Loucy (cell line): ENCODE measurements at regions not wholly inside any gene's neighbourhood (a gene's known extent, or its start where the extent isn't known, plus 50 kb on each side); places are given as distances from the start of the nearest gene placed in this dataset.

Experiments
- H2AFZ ChIP-seq: fragments of 200-600 bp; sonication (generic); 2 replicates; pipeline ENCODE4 v1.6.0; 2016; ENCODE audit warnings: antibody characterized with exemption, mild to moderate bottlenecking, low read length, moderate library complexity
- H3F3A ChIP-seq: fragments of 200-600 bp; 2 replicates; pipeline ENCODE4 v1.6.0; 2016; ENCODE audit warnings: antibody characterized with exemption, low read depth, mild to moderate bottlenecking
- H3K27me3 ChIP-seq: fragments of 200-600 bp; sonication (generic); 2 replicates; pipeline ENCODE4 v1.6.1; 2014; ENCODE audit warnings: low read length, mild to moderate bottlenecking; ENCODE audit not compliant: insufficient read depth, poor library complexity, severe bottlenecking
- H3K36me3 ChIP-seq: fragments of 200-600 bp; sonication (generic); 2 replicates; pipeline ENCODE4 v1.6.1; 2016; ENCODE audit warnings: low read length; ENCODE audit not compliant: insufficient read depth
- H3K4me1 ChIP-seq: fragments of 200-600 bp; sonication (generic); 2 replicates; pipeline ENCODE4 v1.5.1; 2014; ENCODE audit warnings: low read length, mild to moderate bottlenecking; ENCODE audit not compliant: insufficient read depth, poor library complexity, severe bottlenecking
- H3K4me2 ChIP-seq: fragments of 200-600 bp; sonication (generic); 2 replicates; pipeline ENCODE4 v1.6.0; 2014; ENCODE audit warnings: antibody characterized with exemption, low read length, low read depth, mild to moderate bottlenecking; ENCODE audit not compliant: poor library complexity, severe bottlenecking
- H3K4me3 ChIP-seq: fragments of 200-600 bp; sonication (generic); 2 replicates; pipeline ENCODE4 v1.5.1; 2014; ENCODE audit warnings: low read length, mild to moderate bottlenecking, mixed read lengths; ENCODE audit not compliant: poor library complexity, severe bottlenecking
- H3K79me2 ChIP-seq: fragments of 200-600 bp; sonication (generic); 2 replicates; pipeline ENCODE4 v1.6.1; 2014; ENCODE audit warnings: low read length; ENCODE audit not compliant: insufficient read depth
- H3K9ac ChIP-seq: fragments of 200-600 bp; sonication (generic); 2 replicates; pipeline ENCODE4 v1.6.0; 2014; ENCODE audit warnings: mild to moderate bottlenecking, low read depth, low read length, moderate library complexity; ENCODE audit not compliant: poor library complexity, severe bottlenecking
- H3K9me2 ChIP-seq: fragments of 200-600 bp; sonication (generic); replicated peaks from 2 replicates; pipeline ENCODE4 v1.6.1; 2016; ENCODE audit warnings: low read depth, low read length, mixed read lengths
- H3K9me3 ChIP-seq: fragments of 200-600 bp; sonication (generic); 2 replicates; pipeline ENCODE4 v1.6.1; 2014; ENCODE audit warnings: mild to moderate bottlenecking, antibody characterized with exemption, low read length, low read depth; ENCODE audit not compliant: insufficient read depth
- H4K20me1 ChIP-seq: fragments of 200-600 bp; sonication (generic); 2 replicates; pipeline ENCODE4 v1.6.0; 2014; ENCODE audit warnings: antibody characterized with exemption, low read length, mild to moderate bottlenecking; ENCODE audit not compliant: insufficient read depth, poor library complexity, severe bottlenecking
- EZH2phosphoT487 ChIP-seq: fragments of 200-600 bp; IDR thresholded peaks from 2 replicates; pipeline ENCODE4 v1.6.1; 2018; ENCODE audit warnings: antibody characterized with exemption, mild to moderate bottlenecking, moderate library complexity, borderline replicate concordance
- TF ChIP-seq, protein P1 (sequence below): fragments of 200-600 bp; sonication (generic); conservative IDR thresholded peaks from 2 replicates; pipeline ENCODE4 v1.5.1; 2014; ENCODE audit warnings: mild to moderate bottlenecking, antibody characterized with exemption, low read length

DNA sequence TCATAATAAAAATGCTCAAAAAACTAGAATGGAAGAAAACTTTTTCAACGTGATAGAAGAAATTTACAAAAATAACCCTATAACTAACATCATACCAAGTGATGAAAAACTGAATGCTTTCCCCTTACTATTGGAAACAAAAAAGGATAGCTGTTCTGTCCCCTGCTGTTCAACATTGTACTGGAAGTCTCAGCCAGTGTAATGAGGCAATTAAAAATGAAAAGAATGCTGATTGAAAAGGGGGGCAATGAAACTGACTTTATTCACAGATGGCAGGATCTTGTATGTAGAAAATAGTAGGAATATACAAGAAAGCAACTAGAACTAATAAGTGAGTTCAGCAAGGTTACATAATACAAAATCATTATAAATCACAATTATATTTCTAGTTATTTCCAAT lies 337.9 kb upstream of the KITLG start:
- no peaks in the 10 kb centered on the region for H3K36me3 ChIP-seq
- no peaks in the 10 kb centered on the region for H3F3A ChIP-seq
- no peak overlapping the region for H3K4me2 ChIP-seq
- H3K4me3 ChIP-seq: no peak overlapping the region
- H3K9ac ChIP-seq: no peak overlapping the region
- no peak for TF ChIP-seq EZH2phosphoT487
- TF ChIP-seq, protein P1, sequence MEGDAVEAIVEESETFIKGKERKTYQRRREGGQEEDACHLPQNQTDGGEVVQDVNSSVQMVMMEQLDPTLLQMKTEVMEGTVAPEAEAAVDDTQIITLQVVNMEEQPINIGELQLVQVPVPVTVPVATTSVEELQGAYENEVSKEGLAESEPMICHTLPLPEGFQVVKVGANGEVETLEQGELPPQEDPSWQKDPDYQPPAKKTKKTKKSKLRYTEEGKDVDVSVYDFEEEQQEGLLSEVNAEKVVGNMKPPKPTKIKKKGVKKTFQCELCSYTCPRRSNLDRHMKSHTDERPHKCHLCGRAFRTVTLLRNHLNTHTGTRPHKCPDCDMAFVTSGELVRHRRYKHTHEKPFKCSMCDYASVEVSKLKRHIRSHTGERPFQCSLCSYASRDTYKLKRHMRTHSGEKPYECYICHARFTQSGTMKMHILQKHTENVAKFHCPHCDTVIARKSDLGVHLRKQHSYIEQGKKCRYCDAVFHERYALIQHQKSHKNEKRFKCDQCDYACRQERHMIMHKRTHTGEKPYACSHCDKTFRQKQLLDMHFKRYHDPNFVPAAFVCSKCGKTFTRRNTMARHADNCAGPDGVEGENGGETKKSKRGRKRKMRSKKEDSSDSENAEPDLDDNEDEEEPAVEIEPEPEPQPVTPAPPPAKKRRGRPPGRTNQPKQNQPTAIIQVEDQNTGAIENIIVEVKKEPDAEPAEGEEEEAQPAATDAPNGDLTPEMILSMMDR: no peak
- no peaks in the 10 kb centered on the region for H4K20me1 ChIP-seq
- H3K79me2 ChIP-seq: no peaks in the 10 kb centered on the region
- peaks cover 13% of the 10 kb centered on the region for H3K9me3 ChIP-seq
- no peak overlapping the region for H2AFZ ChIP-seq
- no peaks in the 10 kb centered on the region for H3K27me3 ChIP-seq
- no peaks in the 10 kb centered on the region for H3K9me2 ChIP-seq
- no peaks in the 10 kb centered on the region for H3K4me1 ChIP-seq

GRCh38 chr12:88914967-88915366 lies 334.7 kb upstream of the KITLG start:
- Histone ChIP-seq H3K4me2 (no peak overlapping the region), H3K9ac (no peak overlapping the region), H3K9me2 (no peaks in the 10 kb centered on the region), H3K79me2 (no peaks in the 10 kb centered on the region), H3K4me3 (no peak overlapping the region), H3K36me3 (no peaks in the 10 kb centered on the region), H4K20me1 (no peaks in the 10 kb centered on the region), H3F3A (no peaks in the 10 kb centered on the region), H3K4me1 (no peaks in the 10 kb centered on the region), H2AFZ (no peak overlapping the region), H3K27me3 (no peaks in the 10 kb centered on the region), H3K9me3 (peaks cover 20% of the 10 kb centered on the region)
- TF ChIP-seq, protein P1: no peak
- TF ChIP-seq EZH2phosphoT487: no peak

GRCh38 chr12:88909510-88909909 lies 329.2 kb upstream of the KITLG start:
- no peak for TF ChIP-seq EZH2phosphoT487
- TF ChIP-seq, protein P1: no peak
- Histone ChIP-seq H3F3A (no peaks in the 10 kb centered on the region), H3K4me2 (no peak overlapping the region), H3K9me2 (no peaks in the 10 kb centered on the region), H2AFZ (no peak overlapping the region), H4K20me1 (no peaks in the 10 kb centered on the region), H3K36me3 (no peaks in the 10 kb centered on the region), H3K9ac (no peak overlapping the region), H3K27me3 (no peaks in the 10 kb centered on the region), H3K4me3 (no peak overlapping the region), H3K9me3 (peaks cover 17% of the 10 kb centered on the region), H3K4me1 (no peaks in the 10 kb centered on the region), H3K79me2 (no peaks in the 10 kb centered on the region)
